HG03175 (cell line): ENCODE measurements at regions not wholly inside any gene's neighbourhood (a gene's known extent, or its start where the extent isn't known, plus 50 kb on each side); places are given as distances from the start of the nearest gene placed in this dataset.
"Not testable (repeated sequence)": the region's sequence is repeated elsewhere in the genome, so short reads cannot be mapped to it uniquely, and the experiment has no call there.

Source experiments
- ATAC-seq: cut with Tn5 transposase; IDR thresholded peaks from one replicate; pipeline ENCODE4 v1.9.1; 2021; ENCODE audit warnings: mild to moderate bottlenecking, moderate library complexity; ENCODE audit not compliant: unreplicated experiment

DNA sequence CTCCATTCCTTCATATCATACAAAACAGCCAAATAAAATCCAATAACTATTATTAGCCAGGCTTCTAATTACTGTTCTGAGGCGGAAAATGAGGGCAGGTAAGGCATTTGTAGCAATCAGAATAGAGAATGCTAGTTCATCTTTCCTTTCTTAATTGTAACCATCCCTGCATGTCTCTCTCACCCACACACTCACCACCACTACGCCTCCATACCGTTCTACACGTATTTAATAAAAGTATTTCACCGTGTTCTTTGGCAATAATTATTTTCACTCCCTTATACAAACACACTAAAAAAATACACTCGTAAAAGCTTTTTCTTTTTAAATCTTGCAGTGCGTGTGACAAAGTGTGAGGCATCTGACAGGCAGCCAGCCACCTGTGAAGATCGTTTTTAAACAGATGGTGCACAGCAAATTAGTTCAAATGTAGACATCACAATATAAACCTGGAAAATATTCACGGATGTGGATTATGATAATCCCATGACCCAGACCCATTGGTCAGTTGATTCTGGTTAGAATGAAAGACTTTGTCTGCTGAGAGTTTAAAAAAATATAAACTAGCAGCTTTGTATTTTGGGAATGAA, 653.6 kb downstream of the REEP3 start:
- no peak for ATAC-seq

DNA sequence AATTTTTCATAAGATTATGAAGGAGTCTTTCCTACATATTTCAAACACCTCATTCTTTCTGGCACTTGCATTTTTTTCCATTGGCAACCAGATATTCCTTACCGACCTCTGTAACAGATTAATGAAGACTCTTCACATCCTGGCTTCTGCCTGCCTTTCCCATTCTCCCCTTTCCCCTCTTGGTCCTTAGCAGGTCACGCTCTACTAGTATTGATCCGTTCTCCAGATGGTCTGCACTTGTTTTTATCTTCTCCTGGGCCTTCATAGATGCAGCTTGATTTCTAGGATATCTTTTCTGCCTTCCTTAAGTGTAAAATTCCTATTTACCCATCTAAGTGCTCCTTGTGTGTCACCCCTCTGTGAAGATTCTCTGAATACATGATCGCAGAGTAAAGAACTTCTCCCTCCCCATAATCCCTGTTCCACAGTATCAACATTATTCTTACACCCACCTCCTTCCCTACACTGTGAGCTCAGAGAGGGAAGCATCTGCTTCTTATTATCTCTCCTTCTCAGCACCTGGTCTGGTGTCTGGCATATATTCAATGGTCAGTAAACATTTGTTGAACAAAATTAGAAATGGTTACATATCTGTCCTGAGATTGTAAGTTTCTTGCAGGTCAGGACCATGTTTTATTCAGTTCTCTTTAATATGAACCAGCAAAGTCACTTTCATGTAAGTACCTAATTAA, 654.2 kb downstream of the REEP3 start:
- ATAC-seq: no peak

DNA sequence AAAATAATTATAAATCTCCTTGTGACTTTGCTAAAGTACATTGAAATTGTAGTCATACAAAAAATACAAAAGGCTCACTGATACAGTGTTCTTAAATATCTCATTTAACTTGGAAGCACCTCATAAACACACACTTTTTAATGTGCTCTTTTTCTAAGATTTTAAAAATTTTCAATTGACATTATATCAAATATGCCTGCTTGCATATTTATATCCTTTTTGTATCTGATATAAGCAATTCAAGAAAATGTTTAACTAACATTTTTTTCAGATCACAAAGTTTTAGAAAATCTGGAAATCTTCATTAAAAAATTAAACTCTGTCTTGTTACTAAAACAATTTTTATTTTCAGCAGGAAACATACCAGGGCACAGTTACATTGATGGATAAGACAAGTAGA, 661.5 kb downstream of the REEP3 start:
- ATAC-seq: no peak

DNA sequence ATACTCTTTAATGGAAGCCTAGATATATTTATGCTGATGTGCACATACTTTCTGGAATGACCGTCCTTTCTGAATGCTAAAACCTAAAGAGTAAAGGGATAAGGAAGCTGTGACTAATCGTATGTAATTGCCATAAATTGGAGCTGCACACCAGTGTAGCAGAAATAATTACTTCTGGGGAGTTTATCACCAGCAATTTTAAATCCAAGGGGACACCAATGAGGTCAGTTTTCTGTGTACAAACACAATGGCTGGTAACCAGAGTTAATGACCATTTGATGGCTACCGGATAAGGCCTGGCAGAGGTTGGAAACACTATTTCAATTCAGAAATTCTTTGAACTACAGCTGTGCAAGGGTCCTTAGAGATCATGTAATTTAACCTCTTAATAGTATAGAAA, 670.1 kb downstream of the REEP3 start:
- ATAC-seq: no peak

DNA sequence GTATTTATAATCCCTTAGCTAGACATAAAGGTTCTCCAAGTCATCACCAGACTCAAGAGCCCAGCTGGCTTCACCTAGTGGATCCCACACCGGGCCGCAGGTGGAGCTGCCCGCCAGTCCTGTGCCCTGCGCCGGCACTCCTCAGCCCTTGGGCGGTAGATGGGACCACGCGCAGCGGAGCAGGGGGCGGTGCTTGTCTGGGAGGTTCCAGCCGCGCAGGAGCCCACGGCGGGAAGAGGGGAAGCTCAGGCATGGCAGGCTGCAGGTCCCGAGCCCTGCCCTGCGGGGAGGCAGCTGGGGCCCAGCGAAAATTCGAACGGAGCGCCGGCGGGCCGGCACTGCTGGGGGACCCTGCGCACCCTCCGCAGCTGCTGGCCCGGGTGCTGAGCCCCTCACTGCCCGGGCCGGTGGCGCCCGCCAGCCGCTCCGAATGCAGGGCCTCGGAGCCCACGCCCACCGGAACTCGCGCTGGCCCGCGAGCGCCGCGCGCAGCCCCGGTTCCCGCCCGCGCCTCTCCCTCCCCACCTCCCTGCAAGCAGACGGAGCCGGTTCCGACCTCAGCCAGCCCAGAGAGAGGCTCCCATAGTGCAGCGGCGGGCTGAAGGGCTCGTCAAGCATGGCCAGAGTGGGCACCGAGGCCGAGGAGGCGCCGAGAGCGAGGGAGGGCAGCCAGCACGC, 675.6 kb downstream of the REEP3 start:
- ATAC-seq: no peak

DNA sequence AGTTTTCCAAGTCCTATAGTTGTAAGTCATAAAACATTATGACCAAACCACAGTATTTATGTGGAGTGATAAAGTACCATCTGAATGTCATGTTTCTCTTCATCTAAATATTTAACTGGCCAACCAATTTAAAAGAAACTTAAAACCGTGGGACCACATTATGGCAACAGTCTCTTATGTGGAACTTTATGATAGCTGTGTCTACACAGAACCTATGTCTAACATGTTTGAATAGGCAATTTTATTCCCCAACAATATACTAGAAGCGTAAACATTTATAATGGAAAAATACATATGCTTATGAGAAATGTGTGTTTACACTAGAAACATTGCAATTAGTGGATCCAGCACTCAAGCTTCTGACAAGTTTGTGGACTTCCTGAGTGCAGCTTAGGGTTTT, 680.7 kb downstream of the REEP3 start:
- no peak for ATAC-seq

DNA sequence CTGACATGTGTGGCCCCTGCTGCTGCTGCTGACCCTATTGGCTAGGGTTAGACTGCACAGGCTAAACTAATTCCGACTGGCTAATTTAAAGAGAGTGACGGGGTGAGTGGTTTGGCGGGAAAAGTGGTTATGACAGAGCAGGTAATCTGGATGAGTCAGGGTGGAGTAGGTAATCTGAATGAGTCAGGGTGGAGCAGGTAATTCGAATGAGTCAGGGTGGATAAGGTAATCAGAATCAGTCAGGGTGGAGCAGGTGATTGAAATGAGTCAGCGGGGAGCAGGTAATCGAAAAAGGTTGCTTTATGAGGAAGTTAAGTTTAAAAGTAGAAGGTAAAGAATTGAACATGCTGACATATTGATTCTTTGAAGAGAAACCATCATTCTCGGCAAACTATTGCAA, 683.3 kb downstream of the REEP3 start:
- not testable (repeated sequence) for ATAC-seq

DNA sequence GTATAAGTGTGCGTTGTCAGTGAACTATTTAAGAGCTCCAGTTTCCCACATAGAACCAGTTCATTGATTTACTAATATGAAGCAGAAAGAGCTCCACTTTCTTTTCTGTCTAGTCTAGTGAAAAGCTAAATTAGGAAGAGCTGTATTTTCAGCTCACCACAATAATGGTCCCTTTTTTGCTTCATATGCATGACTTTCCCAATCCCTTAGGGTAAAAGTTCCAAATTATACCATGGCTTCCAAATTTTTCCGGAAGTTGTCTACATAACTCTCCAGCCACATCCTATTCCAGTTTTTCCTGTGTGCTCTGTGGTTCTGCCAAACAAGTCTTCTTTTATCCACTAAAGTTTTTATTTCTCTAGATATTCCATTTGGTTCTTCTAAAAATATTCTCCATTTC, 685.2 kb downstream of the REEP3 start:
- ATAC-seq: no peak

DNA sequence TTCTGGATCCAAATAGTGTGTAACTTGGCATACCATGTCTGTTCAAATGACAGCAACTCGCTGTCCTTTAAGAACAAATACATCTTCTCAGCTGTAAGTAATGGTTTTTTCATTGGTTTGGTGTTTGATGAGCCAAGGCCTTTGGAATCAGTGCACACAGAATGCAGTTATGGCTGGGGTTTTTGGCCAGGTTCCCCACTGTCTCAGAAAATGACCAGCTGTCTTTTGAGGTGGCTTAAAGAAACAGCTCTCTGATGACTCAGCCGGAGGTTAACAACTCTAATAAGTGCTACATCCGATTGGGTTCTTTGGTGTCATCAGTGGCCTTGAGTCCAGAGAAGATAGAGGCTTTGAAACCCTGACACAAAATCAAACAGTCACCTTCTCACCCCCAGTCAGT, 688.4 kb downstream of the REEP3 start:
- ATAC-seq: no peak

DNA sequence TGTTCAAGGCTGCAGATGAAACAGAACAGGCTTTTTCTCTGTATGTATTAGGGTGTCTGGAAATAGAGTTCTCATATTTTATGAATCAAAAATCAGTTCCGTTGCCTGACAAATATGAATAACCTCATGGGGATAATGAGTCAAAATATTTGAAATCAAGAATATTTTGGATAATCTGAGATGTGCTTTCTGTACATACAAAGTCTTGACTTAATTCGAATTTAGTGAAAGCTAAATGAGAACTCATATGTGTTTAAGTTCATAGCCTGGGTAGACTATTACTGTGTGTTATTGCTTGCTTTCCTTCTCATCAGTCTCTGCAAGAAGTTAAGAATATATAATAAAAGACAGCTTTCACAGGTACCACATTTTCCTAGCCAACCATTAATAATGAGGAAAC, 689.0 kb downstream of the REEP3 start:
- no peak for ATAC-seq

DNA sequence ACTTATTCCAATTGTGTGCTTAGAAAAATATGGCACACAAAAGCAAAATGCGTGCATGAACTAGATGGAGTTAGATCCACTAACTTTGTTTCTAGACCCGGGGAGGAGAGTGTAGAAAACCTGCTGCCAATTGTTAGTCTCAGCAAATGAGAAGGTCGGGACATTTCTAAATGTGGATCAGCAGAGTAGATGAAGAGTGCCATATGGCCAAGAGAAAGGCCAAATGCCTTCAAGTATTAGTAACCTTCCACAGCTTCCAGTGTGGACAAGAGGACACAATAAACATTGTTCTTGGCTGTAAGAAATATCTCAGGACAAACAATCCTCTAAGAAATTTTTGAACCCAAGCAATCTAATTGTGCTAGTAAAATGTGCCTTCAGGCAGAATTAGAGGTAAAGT, 690.3 kb downstream of the REEP3 start:
- ATAC-seq: no peak

DNA sequence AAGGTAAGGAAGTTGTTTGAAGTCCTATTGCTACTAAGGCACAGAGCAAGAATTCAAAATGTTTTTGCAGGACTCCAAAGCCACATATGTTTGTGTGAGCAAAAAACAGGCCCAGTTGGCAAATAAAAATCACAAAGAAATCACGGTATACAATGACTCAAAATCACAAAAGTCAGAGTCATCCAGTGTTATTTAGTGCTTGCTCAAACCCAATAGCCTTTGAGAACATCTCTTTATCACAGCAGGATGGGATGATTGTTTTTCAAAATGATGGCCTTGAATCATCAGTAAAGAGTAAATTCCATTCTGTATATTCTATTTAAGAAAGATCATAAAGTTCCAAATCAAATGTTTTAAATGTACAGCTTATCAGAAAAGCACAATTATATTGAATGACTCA, 693.9 kb downstream of the REEP3 start:
- no peak for ATAC-seq

DNA sequence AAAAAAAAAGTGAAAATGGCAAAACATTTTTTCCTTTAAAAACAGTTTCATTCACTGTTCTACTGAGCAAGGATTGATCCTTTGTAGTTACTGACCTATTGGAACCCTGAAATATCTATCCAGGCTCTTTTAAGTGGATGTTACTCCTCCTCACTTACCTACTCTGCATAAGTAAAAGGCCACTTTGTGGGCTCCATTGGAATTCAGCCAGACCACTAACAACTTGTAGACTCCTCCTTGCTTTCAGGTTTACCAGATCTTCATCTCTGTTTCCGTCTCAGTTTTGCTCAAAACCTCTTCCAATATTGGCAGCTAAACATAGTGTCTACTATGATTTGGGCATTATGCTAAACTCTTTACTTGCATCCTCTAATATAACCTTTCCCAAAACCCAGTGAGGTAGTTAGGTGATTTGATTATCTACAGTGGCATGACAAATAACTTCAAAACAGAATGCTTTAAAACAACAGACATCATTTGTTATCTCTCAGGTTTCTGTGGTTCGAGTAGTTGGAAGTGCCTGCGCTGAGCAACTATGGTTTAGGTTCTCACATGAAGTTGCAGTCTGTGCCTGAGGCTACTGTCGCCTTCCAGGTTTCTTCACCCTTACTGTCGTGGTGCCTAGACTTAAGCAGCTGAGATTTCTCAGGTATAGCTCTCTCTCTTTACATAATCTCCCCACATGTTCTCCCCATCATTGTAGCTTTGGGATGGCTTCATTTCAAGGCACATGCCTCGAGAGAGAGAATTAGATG, 698.2 kb downstream of the REEP3 start:
- ATAC-seq: no peak

DNA sequence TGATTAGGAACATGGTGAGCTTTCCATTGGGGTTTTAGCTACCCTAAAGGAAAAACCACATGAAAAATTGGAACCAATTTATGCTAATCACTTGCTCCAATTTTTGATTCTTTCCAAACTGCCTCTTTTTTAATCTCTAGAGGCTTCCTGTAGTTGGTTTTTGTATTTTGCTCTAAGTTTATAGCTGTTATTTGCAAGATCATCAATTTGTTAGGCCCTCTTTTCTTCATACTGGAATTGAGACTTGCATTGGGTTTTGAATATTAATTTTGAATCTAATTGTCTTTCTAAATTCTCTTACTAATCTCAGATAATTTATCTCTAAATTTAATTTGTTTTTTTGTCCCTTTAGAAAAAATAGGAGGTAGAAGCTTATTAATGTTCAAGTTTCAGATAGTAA, 713.3 kb downstream of the REEP3 start:
- ATAC-seq: no peak

DNA sequence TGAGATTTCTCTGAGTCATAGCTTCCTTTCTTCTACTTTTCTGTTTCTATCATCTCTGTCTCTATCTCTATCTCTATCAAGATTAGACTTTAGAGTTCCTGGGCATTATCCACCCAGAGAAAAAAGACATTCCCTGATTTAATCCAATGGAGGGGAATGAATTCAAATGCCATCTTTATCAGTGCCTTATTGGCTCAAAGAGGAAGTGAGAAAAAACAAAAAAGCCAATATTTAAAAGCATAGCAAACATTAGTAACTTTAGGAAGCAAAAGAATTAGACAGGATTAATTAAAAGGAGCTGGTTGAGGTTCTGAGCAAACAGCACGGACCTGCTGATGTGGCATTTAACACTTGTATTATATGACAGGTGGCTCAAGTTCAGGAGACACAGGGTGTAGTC, 736.5 kb downstream of the REEP3 start:
- no peak for ATAC-seq

DNA sequence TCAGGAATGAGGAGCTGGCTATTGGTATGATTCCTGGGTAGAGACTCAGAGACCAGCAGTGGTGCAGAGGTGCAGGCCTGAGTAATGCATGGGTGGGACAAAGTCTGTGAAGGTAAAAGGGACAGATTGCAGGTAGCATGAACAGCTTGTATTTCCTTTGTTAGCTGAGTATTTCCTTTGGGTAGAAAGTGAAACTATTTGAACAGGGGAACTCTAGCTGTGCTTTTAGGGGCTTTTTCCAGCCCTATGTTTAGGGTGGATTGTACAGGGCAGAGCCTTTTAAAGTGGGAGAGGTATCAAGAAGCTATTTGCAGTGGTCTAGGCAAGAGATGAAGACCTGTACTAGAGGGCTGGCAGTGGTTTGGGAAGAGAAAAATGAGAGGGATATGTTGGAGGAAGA, 739.9 kb downstream of the REEP3 start:
- ATAC-seq: no peak

DNA sequence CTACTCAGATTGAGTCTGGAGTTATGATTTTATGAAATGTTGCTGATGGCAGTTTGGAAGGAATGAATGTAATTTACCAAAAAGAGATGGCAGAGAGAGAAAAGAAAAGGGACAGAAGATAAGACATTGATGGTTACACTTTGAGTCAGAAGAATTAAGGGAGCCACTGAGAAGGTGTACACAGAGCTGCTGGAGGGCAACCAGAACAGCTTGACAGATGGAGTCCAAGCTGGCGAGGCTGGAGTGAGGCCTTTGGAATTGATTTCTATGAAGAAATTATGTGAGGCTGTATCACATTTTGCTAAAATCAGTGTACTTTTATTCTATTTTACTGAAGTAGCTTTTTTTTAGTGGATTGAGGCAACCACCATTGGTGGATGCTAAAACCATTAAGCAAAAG, 740.5 kb downstream of the REEP3 start:
- no peak for ATAC-seq

DNA sequence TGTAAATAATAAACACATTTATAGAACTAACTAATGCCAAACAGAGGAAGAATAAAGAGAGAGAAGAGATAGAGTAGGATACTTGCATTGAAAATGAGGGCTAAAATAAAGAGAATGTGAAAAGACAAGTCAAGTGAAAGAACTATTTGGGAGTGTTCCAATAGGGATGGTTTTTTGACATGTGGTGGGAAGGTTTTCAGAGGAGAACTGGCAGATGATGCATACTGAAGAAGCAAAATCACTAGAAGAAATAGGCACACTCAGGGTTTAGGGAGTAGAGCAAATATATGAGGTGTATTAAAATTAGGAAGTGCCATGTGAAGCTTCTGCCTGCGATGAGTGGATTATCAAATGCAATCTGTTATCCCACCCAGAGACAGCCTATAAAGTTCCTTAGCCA, 744.8 kb downstream of the REEP3 start:
- no peak for ATAC-seq

DNA sequence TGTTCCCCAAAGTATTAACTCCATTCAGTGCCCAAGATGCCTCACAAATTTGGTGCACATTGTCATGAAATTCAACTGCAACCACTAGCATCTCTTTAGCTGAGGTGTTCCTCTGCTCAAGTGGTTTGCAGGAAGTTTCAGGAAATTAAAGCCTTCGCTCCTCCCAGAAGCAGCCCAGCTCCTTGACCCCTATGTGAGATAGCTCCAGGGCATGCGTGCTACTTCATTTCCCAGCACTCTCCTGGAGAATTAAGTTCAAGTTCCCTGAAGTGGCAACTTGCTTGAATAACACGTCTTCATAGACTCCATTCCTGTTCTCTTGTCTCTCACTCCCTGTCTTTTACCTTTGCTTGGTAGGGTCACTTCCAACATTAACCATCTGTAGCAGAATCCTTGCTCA, 750.3 kb downstream of the REEP3 start:
- ATAC-seq: no peak

DNA sequence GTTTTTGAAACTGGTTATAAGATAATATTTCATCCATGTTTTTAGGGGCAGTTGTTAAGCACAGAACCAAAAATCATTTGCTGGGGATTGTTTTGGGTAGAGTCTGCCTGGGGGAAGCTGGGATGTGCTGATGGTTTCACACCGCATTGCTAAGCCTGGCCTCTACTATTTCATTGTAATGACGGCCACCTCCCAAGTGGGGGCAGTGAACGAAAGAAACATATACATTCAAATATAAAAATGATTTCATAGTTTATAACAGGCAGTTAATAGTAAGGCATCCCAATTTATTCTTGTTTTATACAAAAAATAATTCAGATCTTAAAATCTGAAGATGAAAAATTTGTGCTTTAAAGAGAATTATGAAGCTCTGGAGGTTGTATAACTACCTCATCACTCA, 750.8 kb downstream of the REEP3 start:
- no peak for ATAC-seq

DNA sequence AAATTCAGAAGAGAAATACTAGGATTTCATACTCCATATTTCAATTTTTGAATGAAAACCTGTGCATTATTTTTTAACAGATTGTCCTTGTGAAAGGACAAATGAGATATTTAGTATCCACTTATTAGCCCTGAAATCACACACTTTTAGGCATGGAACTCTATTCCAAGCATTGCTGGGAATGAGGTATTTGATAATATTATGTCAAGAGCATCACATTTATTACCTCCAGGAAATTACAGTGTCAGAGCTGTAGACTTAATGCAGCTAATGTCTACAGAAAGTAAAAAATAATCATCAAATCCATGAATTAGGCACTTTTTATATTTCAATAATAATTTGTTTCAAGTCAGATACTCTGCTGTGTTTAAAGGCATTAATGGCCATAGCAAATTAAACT, 753.8 kb downstream of the REEP3 start:
- ATAC-seq: no peak

DNA sequence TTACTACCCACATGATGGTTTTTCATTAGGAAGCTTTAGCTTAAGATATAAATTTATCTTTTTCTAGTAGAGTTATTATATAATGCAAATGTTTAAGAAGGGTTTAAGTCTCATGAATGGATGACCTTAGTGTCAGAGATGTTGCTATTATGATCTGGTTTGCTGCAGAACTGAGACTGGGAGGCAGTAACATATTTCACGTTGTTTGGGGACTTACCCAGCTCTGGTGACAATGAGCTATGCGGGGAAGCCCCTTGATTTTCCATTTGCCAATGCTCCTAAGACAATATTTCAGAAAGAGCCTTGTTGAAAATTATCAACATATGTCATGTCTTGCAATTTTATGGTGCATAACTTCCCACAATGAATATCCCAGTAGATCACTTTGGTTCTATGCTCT, 754.6 kb downstream of the REEP3 start:
- no peak for ATAC-seq
